ENCODE measurements at regions not wholly inside any gene's neighbourhood (a gene's known extent, or its start where the extent isn't known, plus 50 kb on each side); places are given as distances from the start of the nearest gene placed in this dataset.
A peak's percentile ranks its signal among the peaks of the same experiment; 100 is the strongest.

DNA sequence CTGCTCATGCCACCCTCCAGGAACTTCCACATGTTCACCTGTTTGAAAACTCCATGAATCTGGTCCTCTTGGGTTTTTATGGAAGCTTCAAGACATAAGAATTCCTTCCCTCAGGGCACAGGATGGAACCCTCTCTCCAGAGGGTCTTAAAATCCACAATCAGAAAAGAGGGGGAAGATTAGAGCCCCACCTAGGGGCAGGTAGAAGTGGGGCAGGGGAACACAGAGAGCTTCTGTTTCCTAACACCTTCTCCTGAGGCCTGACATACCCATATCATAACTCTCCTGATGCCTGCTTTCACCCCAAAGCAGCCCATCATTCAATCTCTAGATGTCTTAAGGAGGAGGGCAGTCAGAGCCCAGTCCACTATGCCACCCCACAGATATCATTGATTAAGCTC lies 1087.7 kb upstream of the ARRDC3 start:
- H3K4me2 ChIP-seq (ENCODE audit: insufficient read depth, low read length) = no peak overlapping the region
- BruUV-seq (replicated peaks) = no TSS peak
- FAIRE-seq (no peak), DNase-seq (ENCODE audit: low read depth, low spot score) (no peak)
- CTCF ChIA-PET = interaction anchor here (1.4 kb wide), 1 partner anchor 19 kb away, joined by 3 read pairs; no protein-coding TSS in a partner anchor
- H3K4me1 ChIP-seq (ENCODE audit: control insufficient read depth, extremely low read depth, insufficient read depth, low read length) = no peaks in the 10 kb centered on the region
- intact Hi-C loops (cut with micrococcal nuclease) (no loop called here), dilution Hi-C loops (cut with MboI; ENCODE audit: extremely low pct_ligation_motif_present, low sequenced_read_pairs) (no loop called here)
- TF ChIP-seq, protein P1, sequence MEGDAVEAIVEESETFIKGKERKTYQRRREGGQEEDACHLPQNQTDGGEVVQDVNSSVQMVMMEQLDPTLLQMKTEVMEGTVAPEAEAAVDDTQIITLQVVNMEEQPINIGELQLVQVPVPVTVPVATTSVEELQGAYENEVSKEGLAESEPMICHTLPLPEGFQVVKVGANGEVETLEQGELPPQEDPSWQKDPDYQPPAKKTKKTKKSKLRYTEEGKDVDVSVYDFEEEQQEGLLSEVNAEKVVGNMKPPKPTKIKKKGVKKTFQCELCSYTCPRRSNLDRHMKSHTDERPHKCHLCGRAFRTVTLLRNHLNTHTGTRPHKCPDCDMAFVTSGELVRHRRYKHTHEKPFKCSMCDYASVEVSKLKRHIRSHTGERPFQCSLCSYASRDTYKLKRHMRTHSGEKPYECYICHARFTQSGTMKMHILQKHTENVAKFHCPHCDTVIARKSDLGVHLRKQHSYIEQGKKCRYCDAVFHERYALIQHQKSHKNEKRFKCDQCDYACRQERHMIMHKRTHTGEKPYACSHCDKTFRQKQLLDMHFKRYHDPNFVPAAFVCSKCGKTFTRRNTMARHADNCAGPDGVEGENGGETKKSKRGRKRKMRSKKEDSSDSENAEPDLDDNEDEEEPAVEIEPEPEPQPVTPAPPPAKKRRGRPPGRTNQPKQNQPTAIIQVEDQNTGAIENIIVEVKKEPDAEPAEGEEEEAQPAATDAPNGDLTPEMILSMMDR (IDR thresholded peaks at IDR 0.05; ENCODE audit: extremely low read depth in 1 of 2, insufficient read depth in 1 of 2, low read depth in 1 of 2, low read length in 2 of 2) = peak in 1 of 2 donors; percentile 8
- TF ChIP-seq POLR2AphosphoS5 (IDR thresholded peaks at IDR 0.05; ENCODE audit: insufficient read depth, low read depth, low read length) = no peak
- H3K9me1 ChIP-seq (replicated peaks; ENCODE audit: control insufficient read depth, extremely low read depth, insufficient read depth, low read length) = no peaks in the 10 kb centered on the region
- POLR2A ChIA-PET = no interaction called here
- no peaks in the 10 kb centered on the region for H3K79me2 ChIP-seq (ENCODE audit: control insufficient read depth, insufficient read depth, low read length)
- no peak overlapping the region for H2AFZ ChIP-seq (ENCODE audit: low read depth, low read length)
- H3K27ac ChIP-seq (ENCODE audit: insufficient read depth, low read depth, low read length) = no peak overlapping the region
- H3K9me3 ChIP-seq (replicated peaks; ENCODE audit: control insufficient read depth, insufficient read depth, low read length) = no peaks in the 10 kb centered on the region
- no peaks in the 10 kb centered on the region for H3K27me3 ChIP-seq (ENCODE audit: control insufficient read depth in 2 of 2, insufficient read depth in 2 of 2, low read length in 2 of 2)
- no peaks in the 10 kb centered on the region for H3K36me3 ChIP-seq (ENCODE audit: control insufficient read depth in 2 of 2, extremely low read depth in 1 of 2, insufficient read depth in 2 of 2, low read length in 2 of 2)
- no peaks in the 10 kb centered on the region for H4K20me1 ChIP-seq (replicated peaks; ENCODE audit: control insufficient read depth, extremely low read depth, insufficient read depth, low read length)
- H3K9ac ChIP-seq (replicated peaks; ENCODE audit: extremely low read depth, insufficient read depth, low read length) = no peak overlapping the region
- H3K4me3 ChIP-seq (replicated peaks in 1 of 3; ENCODE audit: insufficient read depth in 1 of 3, low read depth in 1 of 3, low read length in 3 of 3) = no peak overlapping the region

DNA sequence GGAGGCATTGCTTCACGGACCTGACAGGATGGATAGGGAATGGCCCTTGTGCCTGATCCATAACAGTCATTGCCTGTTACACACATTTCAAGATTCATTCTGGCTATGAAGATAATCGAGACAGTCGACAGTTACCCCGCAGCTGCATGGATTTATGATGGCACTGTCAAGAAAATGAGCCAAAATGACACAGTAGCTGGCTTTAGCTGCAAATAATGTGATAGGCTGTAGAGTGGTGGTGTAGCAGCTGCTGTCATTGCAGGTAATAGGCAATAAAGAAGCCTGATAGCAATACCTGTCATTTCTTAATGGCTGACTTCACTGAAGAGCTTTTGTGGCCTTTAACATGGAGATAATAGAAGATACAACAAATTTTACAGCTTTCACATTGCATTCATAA lies 1085.2 kb upstream of the ARRDC3 start:
- intact Hi-C loops (cut with micrococcal nuclease) (no loop called here), dilution Hi-C loops (cut with MboI; ENCODE audit: extremely low pct_ligation_motif_present, low sequenced_read_pairs) (no loop called here)
- Histone ChIP-seq H4K20me1 (replicated peaks; ENCODE audit: control insufficient read depth, extremely low read depth, insufficient read depth, low read length) (no peaks in the 10 kb centered on the region), H3K27ac (ENCODE audit: insufficient read depth, low read depth, low read length) (no peak overlapping the region), H3K4me1 (ENCODE audit: control insufficient read depth, extremely low read depth, insufficient read depth, low read length) (no peaks in the 10 kb centered on the region), H2AFZ (ENCODE audit: low read depth, low read length) (no peak overlapping the region), H3K27me3 (ENCODE audit: control insufficient read depth in 2 of 2, insufficient read depth in 2 of 2, low read length in 2 of 2) (no peaks in the 10 kb centered on the region), H3K79me2 (ENCODE audit: control insufficient read depth, insufficient read depth, low read length) (no peaks in the 10 kb centered on the region), H3K9me3 (replicated peaks; ENCODE audit: control insufficient read depth, insufficient read depth, low read length) (no peaks in the 10 kb centered on the region), H3K9ac (replicated peaks; ENCODE audit: extremely low read depth, insufficient read depth, low read length) (no peak overlapping the region), H3K9me1 (replicated peaks; ENCODE audit: control insufficient read depth, extremely low read depth, insufficient read depth, low read length) (no peaks in the 10 kb centered on the region), H3K4me3 (replicated peaks in 1 of 3; ENCODE audit: insufficient read depth in 1 of 3, low read depth in 1 of 3, low read length in 3 of 3) (no peak overlapping the region), H3K4me2 (ENCODE audit: insufficient read depth, low read length) (no peak overlapping the region), H3K36me3 (ENCODE audit: control insufficient read depth in 2 of 2, extremely low read depth in 1 of 2, insufficient read depth in 2 of 2, low read length in 2 of 2) (no peaks in the 10 kb centered on the region)
- TF ChIP-seq MYC (IDR thresholded peaks at IDR 0.05; ENCODE audit: low read depth, low read length) (no peak), FOS (IDR thresholded peaks at IDR 0.05; ENCODE audit: borderline replicate concordance, insufficient read depth, low read length) (no peak), JUN (IDR thresholded peaks at IDR 0.05; ENCODE audit: borderline replicate concordance, insufficient read depth, insufficient read length, low read depth) (no peak), GATA2 (IDR thresholded peaks at IDR 0.05; ENCODE audit: insufficient read depth, insufficient read length, low read depth, low read length) (no peak), MAX (IDR thresholded peaks at IDR 0.05; ENCODE audit: insufficient read depth, insufficient read length) (no peak), POLR2A (IDR thresholded peaks at IDR 0.05; ENCODE audit: low read depth, low read length) (no peak), EZH2 (IDR thresholded peaks at IDR 0.05; ENCODE audit: borderline replicate concordance, low read depth, low read length, severe bottlenecking) (no peak), POLR2AphosphoS5 (IDR thresholded peaks at IDR 0.05; ENCODE audit: insufficient read depth, low read depth, low read length) (no peak)
- TF ChIP-seq, protein P1 (IDR thresholded peaks at IDR 0.05; ENCODE audit: extremely low read depth in 1 of 2, insufficient read depth in 1 of 2, low read depth in 1 of 2, low read length in 2 of 2) = no peak
- no TSS peak for BruUV-seq (replicated peaks)
- FAIRE-seq (no peak), DNase-seq (ENCODE audit: low read depth, low spot score) (no peak)
- ChIA-PET POLR2A (no interaction called here), CTCF (no interaction called here)

Data from endothelial cell of umbilical vein (primary cell).